ENCODE measurements at regions not wholly inside any gene's neighbourhood (a gene's known extent, or its start where the extent isn't known, plus 50 kb on each side); places are given as distances from the start of the nearest gene placed in this dataset.
"Not testable (repeated sequence)": the region's sequence is repeated elsewhere in the genome, so short reads cannot be mapped to it uniquely, and the experiment has no call there.

DNA sequence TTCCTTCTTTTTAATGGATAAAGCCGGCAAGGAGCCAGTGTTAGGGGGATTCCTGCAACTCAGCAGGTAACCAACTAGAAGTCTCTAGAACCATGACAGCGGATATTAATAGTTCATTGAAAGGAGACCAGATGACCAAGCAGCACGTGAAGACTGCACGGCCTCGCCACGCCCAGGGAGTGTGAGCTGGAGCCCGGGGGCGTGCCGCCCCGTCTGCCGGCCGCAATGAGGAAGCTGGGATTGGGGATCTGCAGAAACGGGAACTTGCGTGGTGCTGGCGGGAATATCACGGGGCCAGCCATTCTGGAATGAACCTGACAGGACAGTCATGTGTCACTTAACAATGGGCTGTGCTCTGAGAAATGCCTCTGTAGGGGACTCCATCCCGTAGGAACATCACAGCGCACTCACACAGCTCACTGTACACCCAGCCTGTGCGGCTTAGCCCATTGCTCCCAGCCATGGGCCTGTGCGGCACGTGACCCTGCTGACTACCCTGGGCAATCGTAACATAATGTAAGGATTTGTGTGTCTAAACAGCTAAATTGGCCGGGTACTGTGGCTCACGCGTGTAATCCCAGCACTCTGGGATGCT is 4092.8 kb upstream of the TPTE start:
- not testable (repeated sequence) for DNase-seq (ENCODE audit: low spot score)

DNA sequence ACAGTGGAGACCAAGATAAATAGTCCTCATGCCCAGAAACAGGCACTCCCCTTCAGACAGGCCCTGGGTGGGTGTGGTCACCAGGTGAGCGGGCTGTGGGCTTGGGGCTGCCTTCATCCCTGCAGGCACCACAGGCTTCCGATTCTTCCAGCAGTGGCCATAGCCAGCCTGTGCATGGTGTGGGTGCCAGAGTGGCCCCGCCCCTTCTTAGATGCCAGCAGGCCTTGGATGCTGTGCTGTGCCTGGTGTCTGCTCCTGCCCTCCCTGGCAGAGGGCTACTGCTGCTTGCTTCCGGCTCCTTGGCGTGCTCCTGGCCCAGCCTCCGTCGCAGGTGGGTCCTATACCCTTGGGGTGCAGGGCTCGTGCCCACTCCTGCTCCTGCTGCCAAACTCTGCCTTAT is 4091.5 kb upstream of the TPTE start:
- not testable (repeated sequence) for DNase-seq (ENCODE audit: low spot score)

DNA sequence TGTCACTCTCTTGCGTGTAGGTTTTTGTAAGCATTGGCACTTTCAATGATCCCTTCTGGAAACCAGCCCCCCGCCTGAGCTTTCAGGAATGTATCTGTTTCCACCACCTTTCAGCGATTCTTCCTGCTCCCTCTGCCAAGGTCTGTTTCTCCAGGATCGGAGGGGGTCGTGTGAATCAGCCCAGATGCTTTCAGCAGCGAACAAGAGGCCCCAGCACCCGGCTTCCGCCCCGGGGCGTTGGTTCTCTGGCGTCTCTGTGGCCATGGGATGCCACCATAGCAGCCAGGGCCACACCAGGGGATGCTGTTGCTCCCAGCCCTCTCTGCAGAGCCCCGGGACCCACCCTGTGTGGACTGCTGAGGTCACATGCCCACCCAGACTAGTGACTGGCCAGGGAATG is 4088.2 kb upstream of the TPTE start:
- DNase-seq (ENCODE audit: low spot score), result not testable (repeated sequence)

DNA sequence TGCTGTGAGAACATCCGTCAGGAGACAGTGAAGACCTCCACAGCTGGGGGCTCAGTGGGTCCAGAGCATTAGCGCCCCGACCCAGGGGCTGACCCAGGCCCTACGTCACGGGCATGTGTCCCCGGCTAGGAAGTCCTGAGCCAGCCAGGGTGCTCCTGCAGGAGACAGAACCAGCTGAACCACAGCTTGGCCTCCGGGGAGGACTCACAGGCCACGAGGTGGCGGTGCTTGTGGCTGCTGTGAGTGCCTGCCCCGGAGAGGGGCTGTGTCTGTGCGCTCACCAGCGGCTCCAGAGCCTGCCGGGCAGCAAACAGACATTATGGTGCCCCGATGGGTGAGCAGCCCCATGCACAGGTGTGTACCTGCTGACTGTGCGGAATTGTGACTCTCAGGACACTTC is 4085.2 kb upstream of the TPTE start:
- not testable (repeated sequence) for DNase-seq (ENCODE audit: low spot score)

DNA sequence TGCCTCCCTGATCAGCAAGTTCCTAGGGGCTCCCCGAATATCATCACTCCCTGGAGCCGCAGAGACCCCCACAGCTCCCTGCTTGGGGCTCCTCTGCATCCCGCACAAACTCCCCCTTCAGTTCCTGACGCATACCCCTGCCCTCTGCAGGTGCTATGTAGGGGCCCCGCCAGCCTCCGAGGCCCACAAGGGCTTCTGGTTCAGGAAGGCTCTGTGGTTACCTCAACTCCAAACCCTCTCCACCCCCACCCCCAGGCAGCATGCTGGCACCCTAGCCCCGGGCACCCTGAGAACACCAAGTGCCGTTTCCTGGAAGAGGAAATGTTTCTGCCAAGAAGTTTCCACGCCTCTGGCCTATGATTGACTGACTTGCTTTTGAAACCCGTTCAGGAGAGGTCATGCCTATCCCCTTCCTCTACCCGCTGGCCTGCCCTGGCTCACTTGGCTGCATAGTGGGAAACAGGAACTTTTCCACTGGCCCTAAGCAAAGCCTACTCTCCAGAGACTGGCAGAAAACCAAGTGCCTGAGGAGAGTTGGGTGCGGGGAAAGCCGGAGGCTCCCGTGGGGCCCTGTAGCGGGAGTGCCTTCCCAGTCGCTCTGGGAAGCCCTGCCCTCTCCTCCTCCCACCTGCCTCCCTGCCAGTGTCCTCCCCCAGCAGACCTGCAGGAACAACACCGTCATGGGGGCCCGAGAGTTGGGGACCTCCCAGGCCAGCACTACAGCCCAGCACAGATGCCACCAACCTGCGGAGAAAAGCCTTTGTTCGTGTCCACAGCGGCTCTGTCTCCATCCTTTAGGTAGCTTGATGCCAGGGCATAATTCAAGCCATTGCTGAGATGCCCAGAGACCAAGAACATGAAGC is 4084.2 kb upstream of the TPTE start:
- DNase-seq (ENCODE audit: low spot score), result not testable (repeated sequence)

DNA sequence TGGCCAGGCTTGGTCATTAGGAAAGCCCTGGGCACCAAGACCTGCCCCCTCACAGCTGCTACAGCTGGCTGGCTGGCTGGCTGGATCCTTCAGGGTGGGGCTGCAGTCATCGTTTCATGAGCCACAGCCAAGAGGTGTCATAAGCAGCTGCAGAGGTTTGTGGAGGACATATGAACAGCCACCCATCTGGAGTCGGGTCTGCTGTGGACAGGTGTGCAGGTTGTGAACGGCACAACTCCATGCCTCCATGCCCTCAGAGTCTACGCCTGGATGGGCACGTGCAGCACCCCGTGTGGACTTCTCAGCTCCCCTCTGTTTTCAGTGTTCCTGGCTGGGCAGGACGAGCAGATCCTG is 4083.6 kb upstream of the TPTE start:
- DNase-seq (ENCODE audit: low spot score), result not testable (repeated sequence)

DNA sequence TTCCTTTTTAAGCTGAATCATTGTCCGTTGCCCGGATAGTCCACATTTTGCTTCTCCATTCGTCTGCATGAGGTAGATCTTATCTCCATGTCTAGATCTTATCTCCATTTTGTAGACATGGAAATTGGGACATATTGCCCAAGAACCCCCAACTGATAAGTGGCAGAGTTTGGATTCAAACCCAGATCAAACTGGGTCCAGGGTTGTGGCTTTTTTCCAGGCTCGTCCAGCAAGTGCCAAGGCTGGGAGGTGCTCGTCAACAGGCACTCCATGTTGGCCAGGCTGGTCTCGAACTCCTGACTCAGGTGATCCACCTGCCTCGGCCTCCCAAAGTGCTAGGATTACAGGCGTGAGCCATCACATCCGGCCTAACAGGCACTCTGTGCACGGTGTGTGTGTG is 4082.3 kb upstream of the TPTE start:
- not testable (repeated sequence) for DNase-seq (ENCODE audit: low spot score)

DNA sequence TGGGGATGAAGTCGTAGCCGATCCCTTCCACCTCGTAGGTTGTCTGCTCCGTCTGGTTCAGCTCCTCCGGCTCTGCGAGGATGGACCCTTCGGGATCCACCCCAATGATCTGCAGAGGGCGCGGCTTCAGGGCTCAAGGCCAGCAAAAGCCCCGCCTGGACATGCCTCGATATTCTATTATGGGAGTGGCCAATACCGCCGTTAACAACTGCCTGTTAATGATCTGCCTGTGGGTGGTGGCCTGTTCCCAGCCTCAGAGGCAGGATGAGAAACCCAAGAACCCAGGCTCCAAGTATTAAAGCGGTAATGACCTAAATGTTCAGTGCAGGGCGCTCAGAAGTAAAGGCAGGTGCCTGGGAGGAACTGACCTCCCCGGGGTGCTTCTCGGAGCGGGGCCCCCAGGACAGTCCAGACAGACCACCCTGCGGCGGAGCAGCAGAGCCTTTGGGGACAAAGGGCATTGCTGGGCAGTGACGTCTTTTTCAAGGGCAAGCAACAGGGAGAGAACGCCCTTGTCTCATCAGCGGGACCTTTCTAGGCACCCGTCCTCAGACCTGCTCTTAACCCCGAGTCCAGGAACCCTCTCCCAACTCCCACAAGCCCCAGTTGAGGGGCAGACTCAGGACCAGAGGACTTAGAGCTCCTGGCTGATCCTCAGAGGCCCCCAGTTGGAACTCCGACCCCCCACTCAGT is 4066.6 kb upstream of the TPTE start:
- DNase-seq (ENCODE audit: low spot score), result not testable (repeated sequence)

DNA sequence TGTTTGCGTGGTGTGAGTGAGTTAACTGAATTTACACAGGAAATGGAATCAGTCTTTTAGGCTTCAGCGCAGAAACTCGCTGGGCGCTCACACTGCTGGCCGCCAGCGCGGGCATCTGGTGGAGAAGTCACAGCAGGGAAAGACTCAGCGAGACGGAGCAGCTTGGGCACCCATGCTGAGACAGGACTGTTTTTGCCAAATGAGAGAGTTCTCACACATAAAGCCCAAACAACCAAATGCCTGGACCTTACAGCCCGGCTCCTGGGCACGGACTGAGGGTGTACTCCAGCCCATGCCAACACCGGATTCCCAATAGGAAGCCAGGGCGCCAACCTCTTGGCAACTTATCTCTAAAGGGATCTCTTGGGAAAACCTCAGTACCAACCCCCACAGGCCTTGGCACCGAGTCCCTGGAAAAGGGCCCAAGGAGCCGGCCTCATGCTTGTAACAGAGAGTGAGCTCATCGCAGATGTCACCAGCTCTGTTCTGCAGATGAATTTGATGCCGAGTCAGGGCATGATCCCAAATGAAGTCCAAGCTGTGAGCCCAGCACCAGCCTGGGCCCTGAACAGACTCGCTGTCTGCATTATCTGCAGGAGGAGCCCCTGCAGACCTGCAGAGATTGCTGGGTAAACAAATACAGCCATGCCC is 4065.2 kb upstream of the TPTE start:
- not testable (repeated sequence) for DNase-seq (ENCODE audit: low spot score)

DNA sequence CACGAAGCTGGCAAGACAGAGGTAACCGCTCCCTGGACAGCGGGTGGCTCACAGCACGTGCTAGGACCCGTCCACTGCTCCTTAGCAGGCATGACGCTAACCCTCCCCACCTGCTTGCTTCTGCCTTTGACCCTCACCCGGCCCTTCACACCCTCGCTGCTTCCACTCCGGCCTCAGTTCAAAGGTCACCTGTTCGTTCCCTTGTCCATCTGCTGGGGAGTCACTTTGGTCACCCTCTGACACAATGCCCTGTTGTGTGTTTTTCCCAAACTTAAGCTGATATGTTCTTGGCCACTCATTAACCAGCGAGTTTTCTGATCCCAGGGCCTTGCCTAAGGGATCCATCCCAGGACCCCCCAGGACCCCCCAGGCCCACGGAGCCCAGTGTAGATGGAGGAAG is 4061.6 kb upstream of the TPTE start:
- DNase-seq (ENCODE audit: low spot score), result not testable (repeated sequence)

DNA sequence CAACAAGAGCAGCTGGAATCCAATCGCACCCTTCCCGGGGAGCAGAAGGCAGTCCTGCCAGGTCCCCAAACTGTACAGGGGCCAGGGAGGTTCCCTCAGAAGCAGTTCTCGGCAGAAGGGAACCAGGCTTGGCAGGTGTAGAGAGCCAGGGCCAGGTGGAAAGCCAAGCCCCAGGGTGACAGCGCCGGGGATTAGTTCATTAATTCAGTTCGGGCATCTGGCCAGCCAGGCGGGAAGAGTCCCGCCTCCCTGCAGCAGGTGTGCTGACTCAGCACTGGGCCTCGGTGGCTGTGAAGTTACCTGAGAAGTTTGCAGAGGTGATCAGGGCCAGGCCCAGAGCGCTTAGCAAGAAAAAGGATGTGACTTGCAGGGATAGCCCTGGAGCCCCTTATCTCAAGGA is 4060.0 kb upstream of the TPTE start:
- not testable (repeated sequence) for DNase-seq (ENCODE audit: low spot score)

DNA sequence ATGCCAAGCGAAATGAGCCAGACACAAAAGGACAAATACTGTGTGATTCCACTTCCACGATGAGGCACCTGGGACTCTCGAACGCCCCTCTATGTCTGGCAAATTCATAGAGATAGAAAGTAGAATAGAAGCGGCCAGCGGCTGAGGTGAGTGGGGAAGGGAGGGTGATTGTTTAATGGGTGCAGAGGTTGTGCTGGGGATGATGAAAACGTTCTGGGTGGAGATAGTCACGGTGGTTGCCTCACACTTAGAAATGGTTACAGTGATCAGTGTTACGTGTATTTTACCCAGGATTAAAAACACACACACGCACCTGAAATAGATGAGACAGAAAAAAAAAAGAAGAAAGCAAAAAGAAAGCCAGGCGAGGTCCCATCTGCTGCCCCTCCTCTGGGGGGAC is 4057.0 kb upstream of the TPTE start:
- not testable (repeated sequence) for DNase-seq (ENCODE audit: low spot score)

DNA sequence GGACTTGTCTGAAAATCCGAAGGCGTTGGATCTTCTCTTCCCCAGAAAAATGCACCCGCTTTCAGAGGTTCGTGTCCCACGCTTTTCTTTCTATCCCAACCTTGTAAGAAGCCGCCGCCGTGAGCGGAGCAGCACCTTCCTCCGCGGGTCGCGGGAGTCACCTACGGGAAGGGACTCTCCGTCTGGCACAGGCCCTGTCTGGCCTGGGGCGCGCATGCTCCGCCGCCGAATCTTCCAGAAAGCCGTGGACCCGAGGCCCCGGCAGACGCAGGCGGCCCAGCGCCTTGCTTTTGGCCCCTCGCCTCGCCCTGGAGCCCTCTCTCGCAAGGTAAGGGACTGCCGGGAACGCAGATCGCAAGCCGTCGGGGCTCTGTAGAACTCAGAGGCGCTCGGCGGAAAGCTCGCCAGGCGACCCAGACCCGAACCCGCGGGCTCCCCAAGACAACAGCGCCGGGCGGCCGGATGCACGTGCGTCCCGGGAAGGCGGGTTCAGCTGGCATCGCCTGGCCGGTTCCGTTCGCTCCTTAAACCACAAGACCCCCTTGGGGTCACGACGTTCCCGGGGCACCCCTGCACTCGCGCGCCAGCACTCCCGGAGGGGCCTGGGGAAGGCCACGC is 4055.2 kb upstream of the TPTE start:
- DNase-seq (ENCODE audit: low spot score), result not testable (repeated sequence)

DNA sequence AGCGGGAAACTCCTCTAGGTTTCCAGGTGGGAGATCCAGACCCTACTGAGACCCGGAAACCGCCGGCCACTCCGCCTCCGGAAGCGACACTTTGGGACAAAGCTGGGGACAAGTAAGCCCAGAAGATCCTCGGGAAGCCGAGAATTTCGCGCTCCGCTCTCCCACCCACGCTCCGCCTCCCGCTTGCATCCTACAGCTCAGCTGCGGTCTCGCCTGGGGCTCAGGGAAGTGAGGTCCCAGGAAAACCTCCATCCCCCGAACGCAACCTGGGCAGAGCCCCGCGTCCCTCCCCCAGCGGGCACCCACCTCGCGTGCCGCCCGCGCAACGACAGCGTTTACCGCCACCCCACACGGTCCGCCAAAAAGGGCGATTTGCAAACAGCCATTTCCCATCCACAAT is 4054.7 kb upstream of the TPTE start:
- DNase-seq (ENCODE audit: low spot score), result not testable (repeated sequence)

DNA sequence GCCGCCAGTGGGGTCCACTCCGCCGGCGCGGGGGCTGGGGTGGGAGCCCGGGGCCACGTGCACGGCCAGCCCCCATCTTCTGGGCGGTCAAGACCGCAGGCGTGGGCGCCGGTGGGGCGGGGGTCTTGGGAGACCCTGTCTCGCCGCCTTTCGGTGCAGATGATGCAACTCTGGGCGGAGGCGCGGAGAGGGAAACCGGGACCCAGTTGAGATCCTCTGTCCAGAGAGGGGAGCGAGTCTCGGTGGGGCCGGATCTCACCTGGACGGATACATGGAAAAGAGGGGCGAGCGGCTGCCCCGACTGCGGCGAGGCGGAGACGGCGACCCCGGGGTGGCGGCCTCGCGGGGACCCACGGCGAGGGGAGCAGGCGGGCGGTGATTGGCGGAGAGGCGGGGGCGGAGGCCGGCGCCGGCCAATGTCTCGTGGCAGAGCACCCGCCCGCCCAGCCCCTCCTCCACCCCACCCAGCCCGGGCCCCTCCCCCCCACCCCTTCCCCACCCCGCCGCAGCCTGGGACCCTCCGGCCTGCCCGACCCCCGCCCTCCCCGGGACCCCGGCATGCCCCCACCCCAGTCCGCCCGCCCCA is 4054.1 kb upstream of the TPTE start:
- DNase-seq (ENCODE audit: low spot score), result not testable (repeated sequence)

DNA sequence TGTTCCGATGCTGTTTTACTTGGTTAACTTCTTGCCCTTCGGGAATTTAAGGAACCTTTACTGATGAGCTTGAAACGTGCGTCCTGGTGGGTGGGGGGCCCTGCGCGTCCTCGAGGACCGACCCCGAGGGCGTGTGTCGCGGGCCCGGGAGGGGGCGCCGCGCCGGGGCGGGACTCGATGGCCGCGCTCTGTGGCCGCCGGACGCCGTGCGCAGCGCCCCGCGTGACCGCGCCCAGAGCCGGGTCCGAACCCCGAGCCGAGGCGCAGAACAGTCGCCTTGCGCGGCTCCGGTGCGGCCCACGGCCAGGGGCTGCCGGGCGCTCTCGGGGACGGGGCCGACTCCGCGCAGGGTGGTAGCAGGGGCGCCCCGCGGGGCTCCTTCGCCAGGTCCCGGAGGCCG is 4053.5 kb upstream of the TPTE start:
- DNase-seq (ENCODE audit: low spot score), result not testable (repeated sequence)

DNA sequence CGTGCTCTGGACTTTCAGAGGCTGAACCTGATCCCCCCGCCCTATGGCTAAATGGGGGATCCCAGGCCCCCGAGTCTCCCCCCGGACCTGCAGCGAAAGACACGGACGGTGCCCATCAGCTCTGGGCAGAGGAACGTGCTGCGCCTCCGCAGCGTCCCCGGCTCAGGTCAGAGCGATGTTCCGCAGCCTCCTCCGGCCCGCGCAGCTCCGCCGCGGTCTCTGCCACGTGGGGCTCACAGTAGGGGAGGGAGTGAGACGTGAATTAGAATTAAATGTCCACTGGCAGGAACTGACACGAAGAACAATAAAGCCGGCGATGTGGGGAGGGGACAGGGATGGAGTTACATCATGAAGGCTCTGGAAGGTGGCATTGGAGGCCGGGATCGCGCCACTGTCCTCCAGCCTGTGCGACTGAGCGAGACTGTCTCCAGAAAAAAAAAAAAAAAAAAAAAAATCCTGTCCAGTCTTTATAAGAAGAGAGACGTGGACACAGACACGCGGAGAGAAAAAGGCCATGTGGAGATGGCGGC is 4053.0 kb upstream of the TPTE start:
- DNase-seq (ENCODE audit: low spot score), result not testable (repeated sequence)

DNA sequence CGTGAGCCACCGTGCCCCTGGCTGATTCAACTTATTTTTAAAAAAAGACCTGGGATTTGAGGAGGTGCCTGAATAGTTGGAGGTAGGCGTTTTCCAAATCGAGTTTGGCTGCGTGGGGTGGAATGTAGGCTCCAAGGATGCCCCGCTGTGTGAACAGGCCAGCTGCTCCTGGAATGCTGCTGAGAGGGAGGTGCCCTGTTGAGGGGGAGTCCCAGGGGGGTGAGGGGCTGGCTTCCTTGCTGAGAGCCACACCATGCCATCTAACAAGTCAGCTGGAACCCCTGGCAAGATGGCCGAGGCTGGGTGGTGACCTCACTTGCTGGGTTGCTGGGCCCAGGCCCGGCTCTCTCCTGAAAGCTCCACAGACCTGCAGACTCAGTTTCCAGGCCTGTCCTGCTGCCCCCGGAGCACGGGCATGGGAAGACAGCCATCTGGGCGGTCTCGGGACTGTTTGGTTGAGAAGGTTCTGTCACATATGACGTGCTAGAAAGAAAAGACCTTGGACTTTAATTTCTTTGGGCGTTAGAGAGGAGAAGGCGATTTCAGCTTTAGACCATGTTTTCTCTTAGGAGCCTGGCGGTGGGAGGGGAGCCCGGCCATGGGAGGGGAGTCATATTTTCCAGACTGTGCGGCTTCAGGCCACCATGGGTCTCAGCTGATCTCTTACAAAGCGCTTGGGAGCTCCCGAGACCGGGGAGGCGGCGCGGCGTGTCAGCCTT is 4047.0 kb upstream of the TPTE start:
- DNase-seq (ENCODE audit: low spot score), result not testable (repeated sequence)

DNA sequence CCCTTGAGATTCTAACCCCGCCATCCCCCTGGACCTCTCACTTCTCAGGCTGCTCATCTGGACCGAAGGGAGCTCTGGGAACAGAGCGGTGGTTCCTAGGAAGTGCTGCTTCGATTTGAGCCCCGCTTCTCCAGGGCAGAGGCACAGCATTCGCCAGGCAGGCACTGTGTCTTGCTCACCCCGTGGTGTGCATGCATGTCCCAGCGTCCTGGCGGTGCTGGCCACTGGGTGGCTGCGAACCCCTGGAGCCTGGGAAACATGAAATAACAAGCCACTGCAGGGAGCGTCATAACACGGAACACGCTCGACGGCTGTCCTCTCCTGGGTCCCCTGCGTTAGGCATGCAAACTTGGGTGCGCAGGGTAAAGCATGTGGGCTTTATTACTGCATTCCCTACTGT is 4040.3 kb upstream of the TPTE start:
- DNase-seq (ENCODE audit: low spot score), result not testable (repeated sequence)

DNA sequence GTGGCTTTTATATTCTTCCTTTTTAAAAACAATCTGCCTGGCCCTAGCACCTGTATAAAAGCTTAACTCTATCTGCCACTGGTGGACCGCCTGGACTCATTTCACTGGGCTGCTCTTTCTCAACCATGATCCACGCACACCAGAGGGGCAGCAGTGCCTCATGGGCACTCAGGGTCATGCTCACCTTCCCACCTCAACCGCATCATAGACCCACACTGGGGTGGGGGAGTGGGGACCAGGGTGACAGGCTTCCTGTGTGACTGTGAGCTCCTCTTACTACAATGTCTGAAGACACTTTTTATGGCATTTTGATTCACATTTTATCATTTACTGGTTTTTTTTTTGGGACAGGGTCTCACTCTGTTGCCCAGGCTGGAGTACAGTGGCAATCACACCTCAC is 4038.8 kb upstream of the TPTE start:
- not testable (repeated sequence) for DNase-seq (ENCODE audit: low spot score)

DNA sequence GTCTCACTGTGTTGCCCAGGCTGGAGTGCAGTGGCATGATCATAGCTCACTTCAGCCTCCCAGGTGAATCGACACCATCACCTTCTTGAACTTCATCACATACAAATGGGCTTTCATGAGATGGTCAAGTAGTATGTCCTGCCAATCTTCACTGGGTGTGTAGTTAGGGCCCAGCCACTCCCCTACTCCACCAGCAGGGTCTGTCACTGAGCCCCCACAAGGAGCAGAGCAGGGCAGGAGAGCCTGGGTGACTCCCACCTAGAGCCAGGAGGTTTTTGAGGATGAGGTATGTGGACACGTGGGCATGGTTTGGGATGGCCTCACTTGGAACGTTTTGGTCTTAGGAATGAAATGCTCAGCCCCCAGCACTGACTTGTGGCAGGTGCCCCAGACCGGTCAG is 4037.7 kb upstream of the TPTE start:
- not testable (repeated sequence) for DNase-seq (ENCODE audit: low spot score)
